GM18907 (cell line): ENCODE measurements at regions not wholly inside any gene's neighbourhood (a gene's known extent, or its start where the extent isn't known, plus 50 kb on each side); places are given as distances from the start of the nearest gene placed in this dataset.

Experiments used
- ATAC-seq: cut with Tn5 transposase; IDR thresholded peaks from one replicate; pipeline ENCODE4 v1.9.1; 2021; ENCODE audit warnings: mild to moderate bottlenecking, moderate library complexity; ENCODE audit not compliant: unreplicated experiment

DNA sequence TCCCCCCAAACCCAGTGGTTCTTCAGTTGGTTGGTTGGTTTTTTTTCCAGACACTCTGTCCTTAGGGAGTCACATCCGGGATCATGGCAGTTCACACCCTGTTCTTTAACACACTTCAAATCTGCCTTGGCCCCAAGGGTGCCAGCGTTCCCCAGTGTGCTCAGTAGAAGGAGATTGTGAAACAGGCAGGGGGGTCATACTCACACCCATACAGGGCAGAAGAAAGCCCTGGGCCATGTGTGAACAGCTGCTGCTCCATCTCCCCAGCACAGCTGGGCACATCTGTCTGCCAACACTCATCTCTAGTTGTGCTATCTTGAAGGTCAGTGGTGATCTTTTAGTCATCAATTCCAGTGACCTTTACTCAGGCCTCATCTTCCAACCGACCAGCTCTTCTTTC lies 64.4 kb upstream of the FUT8 start:
- ATAC-seq = no peak

DNA sequence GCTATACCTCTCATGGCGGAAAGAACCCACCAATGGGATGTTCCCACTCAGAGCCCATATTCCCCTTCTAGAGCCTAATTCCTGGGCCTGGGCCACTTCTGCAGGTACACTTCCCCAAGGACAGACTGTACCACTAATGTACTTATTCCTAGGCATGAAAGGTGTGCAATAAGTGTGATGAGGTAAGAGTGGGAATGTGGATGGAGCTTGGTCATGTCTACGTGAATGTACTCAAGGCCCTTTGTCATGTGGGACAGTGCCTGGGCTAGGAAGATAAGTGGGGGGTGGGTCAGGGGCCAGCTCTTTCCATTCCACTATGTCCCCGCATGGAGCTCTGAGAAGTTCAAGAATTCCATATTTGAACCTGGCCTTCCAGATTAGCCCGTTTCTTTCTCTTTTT lies 63.4 kb upstream of the FUT8 start:
- ATAC-seq = no peak

DNA sequence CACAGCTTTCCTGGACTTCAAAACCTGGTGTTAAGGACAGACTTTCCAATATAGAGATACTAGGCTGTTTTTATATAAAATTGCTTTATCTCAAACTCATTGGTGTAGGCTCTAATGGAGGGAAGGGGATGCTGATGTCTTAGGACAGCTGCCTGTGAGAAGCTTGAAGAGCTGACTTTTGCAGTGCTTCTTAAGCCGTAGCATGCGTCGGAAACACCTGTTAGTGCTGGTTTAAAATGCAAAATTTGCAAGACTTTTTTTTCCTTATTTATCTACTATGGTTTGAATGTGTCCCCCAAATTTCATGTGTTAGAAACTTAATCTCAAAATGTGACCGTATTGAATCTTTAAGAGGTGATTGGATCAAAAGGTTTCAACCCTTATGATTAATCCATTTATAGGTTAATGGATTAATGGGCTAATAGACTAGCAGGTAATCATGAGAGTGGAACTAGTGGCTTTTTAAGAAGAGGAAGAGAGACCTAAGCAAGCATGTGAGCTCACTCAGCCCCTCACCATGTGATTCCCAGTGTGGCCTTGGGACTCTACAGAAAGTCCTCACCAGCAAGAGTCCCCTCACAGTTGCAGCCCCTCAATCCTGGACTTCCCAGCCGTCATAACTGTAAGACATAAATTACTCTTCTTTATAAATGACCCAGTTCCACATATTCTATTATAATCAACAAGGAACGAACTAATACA lies 60.9 kb upstream of the FUT8 start:
- peak; percentile 49 for ATAC-seq

DNA sequence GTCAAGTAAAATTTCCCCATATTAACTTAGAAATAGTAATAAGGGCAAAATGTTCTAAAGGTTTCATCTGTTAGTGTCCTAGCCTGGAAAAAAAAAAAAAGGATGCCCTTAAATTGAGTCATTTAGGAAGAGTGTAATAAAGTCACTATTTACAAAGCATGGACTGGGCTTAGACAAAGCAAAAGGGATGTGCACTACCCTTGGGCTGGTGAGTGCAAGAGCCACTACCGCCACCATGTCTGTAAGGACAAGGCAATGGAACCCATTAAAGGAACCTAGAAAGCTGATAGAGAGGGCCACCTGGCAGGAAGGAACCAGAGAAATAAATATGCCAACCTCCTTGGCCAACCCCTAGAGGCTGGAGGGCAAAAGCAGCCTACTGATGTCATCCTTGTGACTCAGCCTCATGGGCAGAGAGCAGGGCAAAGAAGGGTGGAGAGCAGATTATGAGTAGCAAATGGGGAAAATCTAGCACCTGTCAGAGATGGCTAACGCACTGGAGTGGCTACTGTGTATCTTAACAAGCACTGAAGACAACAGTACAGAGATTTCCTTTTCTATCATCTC lies 59.5 kb upstream of the FUT8 start:
- no peak for ATAC-seq

DNA sequence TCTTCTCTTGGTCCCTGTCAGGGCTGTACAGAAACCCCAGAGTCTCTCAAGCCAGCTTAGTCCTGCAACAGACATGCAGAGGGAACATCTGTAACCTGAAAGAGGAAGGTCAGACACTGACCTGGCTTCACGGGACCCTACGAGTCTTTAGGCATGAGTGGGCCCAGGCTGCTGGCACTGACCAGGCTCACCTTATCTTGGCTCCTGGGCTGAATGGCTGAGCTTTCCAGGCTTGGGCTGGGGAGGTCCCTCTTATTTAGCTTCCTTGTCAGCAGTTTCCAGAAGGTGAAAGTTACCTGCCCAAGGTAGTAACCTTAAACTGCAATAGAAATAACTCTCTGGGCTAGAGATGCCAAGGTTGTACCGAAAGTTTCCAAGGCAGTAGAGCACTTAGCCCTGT lies 58.4 kb upstream of the FUT8 start:
- ATAC-seq = no peak

DNA sequence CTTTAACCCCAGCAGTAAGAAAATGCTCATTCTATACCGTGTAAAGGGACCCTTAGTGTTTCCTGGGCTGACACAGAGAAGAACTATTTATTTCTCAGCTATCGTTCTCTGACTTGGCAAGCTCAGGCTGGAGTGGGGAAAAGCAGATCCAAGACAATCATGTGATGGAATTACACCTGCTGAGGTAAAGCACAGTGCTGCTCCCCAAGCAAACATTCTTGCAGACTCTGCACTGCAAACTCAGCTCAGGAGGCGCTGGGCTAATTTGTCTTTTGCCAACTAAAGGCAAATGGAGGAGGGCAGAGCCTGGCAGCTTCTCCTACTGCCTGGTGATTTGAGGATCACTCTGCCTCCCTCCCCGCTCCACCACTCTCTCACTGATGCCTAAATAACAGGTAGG lies 57.8 kb upstream of the FUT8 start:
- no peak for ATAC-seq

DNA sequence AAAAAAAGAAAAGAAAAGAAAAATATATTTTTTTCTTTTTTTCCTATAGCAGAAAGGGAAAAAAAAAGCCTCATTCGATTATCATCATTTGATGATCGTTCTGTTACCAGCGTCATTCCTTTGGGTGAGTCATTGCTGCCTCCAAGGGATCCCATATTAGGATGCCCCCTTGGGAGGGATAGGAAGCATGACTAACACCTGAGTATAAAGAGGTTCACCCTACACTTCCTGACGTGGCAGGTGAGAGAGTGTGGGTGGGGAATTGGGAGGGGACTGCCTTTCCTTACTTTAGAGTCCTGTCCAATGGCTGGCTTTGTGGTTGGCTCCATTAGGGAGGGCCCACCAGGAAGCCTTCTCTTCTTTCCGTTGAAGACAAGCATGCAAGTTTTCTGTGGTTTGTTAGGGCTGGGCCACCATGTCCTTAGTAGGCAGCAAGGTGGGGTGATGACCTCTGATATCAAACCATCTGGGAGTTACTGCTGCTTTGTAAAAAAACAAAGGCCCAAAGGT lies 56.1 kb upstream of the FUT8 start:
- ATAC-seq = no peak

DNA sequence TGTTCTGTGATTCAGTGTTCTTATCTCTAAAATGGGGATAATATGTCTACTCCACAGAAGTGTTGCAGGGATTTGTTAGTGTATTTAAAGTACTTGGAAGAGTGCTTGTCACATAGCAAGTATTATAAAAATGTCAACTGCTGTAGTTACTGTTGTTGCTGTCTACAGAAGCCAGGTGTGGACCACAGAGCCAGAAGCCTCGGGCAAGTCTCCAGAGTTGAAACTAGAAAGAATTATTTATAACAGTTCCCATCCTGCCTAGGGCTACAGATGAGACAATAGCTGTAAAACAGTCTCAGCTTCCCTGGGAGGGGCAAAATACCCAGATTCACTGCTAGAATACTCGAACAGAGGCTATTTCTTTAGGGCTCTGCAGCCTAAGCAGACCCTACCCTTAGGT lies 55.4 kb upstream of the FUT8 start:
- no peak for ATAC-seq

DNA sequence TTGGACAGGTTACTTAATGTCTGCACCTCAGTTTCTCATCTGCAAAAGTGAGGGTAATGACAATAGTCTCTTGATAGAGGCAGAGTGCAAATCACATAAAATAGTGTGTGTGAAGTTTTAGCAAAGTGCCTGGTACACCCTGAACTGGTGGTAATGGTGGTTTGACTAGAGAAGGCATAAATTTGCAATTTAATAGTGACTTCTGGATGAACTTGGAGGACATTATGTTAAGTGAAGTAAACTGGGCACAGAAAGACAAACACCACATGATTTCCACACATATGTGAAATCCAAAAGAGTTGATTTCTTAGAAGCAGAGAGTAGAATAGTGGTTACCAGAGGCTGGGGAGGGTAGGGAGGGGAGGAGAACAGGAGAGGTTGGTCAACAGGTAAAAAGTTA lies 54.8 kb upstream of the FUT8 start:
- no peak for ATAC-seq

DNA sequence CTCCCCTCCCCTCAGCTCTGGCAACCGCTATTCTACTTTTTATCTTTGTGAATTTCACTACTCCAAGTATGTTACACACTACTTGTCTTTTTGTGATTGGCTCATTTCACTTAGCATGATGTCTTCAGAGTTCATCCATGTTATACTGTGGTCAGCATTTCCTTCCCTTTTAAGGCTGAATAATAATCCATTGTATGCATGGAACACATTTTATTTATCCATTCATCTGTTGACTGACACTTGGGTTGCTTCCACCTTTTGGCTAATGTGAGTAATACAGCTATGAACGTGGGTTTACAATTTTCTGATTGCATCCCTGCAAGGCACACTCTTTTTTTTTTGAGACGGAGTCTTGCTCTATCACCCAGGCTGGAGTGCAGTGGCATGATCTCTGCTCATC lies 53.0 kb upstream of the FUT8 start:
- ATAC-seq = no peak

DNA sequence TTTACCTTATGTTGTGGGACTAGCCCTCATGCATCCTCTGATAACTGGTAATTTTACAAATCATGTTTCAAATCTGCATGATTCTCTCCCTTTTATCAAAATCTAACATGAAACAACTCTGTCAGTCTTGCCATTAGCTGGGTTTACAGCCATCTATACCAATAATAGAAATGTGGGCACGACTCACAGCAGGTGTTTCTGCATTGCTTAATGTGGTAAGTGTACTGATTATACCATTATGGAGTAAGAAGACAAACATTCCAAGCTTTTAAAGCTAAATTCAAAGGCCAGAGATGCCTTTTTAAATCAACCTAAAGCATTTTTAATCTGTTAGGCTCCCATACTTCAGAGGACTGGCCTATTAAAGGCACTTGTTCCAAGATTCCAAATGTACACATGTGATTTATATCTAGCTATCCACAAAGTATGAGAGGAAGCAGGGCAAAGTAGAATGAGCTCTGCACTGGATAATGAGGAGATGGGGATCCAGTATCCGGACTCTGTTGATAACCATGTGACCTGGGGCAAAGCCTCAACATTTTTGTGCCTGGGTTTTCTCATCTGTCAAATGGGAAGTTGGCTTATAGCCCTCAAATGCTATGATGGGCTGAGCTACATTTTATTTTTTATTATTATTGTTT lies 52.3 kb upstream of the FUT8 start:
- no peak for ATAC-seq

DNA sequence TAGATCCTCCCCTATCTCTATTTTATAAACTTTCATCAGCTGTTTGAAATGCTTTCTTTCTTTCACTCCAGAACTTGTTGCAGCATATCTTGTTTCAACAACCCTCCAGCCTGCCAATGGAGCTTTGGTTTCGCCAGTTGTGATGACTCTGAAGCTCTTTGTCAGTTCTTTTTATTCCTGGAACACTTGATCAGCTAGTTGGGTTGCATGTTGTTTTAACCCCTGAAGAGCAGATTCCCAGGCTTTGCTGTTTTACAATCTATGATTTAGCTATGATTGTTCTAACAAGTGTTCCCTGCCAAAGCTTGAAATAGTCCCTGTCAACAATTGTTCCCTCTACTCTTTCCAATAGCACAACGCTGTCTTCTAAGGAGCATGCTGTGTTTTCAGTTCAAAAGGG lies 50.6 kb upstream of the FUT8 start:
- ATAC-seq = no peak
